ENCODE measurements at regions not wholly inside any gene's neighbourhood (a gene's known extent, or its start where the extent isn't known, plus 50 kb on each side); places are given as distances from the start of the nearest gene placed in this dataset.

GRCh38 chr16:6964679-6965078 is 368.0 kb upstream of the RBFOX1 start (continued):
- TF ChIP-seq POU6F1 (CRISPR knock-in tag; IDR thresholded peaks at IDR 0.05; ENCODE audit: borderline replicate concordance, low read depth) = no peak
- no peak for TF ChIP-seq ARNTL (CRISPR knock-in tag; IDR thresholded peaks at IDR 0.05; ENCODE audit: borderline replicate concordance, low read depth)

- TF ChIP-seq ZFP30 (CRISPR knock-in tag; IDR thresholded peaks at IDR 0.05) = no peak
- TF ChIP-seq ZC3H10 (CRISPR knock-in tag; IDR thresholded peaks at IDR 0.05) = no peak
- no peak for TF ChIP-seq OSR1 (CRISPR knock-in tag; IDR thresholded peaks at IDR 0.05)
- TF ChIP-seq CSDC2 (CRISPR knock-in tag; IDR thresholded peaks at IDR 0.05) = no peak
- TF ChIP-seq PPARA (CRISPR knock-in tag; IDR thresholded peaks at IDR 0.05; ENCODE audit: borderline replicate concordance) = no peak
- no peak for TF ChIP-seq TSHZ2 (CRISPR knock-in tag; IDR thresholded peaks at IDR 0.05)
- no peak for TF ChIP-seq CREB5 (CRISPR knock-in tag; IDR thresholded peaks at IDR 0.05; ENCODE audit: low read depth)
- no peak for TF ChIP-seq GLIS3 (CRISPR knock-in tag; IDR thresholded peaks at IDR 0.05)
- no peak for TF ChIP-seq TOX (CRISPR knock-in tag; IDR thresholded peaks at IDR 0.05; ENCODE audit: borderline replicate concordance)
- no peak for TF ChIP-seq ZNF70 (CRISPR knock-in tag; IDR thresholded peaks at IDR 0.05)
- TF ChIP-seq CSRNP3 (CRISPR knock-in tag; IDR thresholded peaks at IDR 0.05) = no peak
- no peak for TF ChIP-seq ARNTL (CRISPR knock-in tag; IDR thresholded peaks at IDR 0.05; ENCODE audit: borderline replicate concordance, low read depth)
- TF ChIP-seq BACH2 (CRISPR knock-in tag; IDR thresholded peaks at IDR 0.05; ENCODE audit: borderline replicate concordance) = no peak
- no peak for TF ChIP-seq POU6F1 (CRISPR knock-in tag; IDR thresholded peaks at IDR 0.05; ENCODE audit: borderline replicate concordance, low read depth)
- no peak for TF ChIP-seq ESRRG (CRISPR knock-in tag; IDR thresholded peaks at IDR 0.05)
- TF ChIP-seq SNAI2 (CRISPR knock-in tag; IDR thresholded peaks at IDR 0.05) = no peak
- no peak for TF ChIP-seq TCF4 (CRISPR knock-in tag; IDR thresholded peaks at IDR 0.05; ENCODE audit: borderline replicate concordance)
- no peak for TF ChIP-seq ISL1 (CRISPR knock-in tag; IDR thresholded peaks at IDR 0.05)
Observed at GRCh38 chr16:6961704-6962103, 370.9 kb upstream of the RBFOX1 start.

GRCh38 chr16:6958184-6958583 is 374.5 kb upstream of the RBFOX1 start:
- ATAC-seq = no peak
- no peak for TF ChIP-seq CREB5 (CRISPR knock-in tag; IDR thresholded peaks at IDR 0.05; ENCODE audit: low read depth)
- no peak for TF ChIP-seq ZC3H10 (CRISPR knock-in tag; IDR thresholded peaks at IDR 0.05)
- TF ChIP-seq ZNF8 (CRISPR knock-in tag; IDR thresholded peaks at IDR 0.05) = no peak
- TF ChIP-seq ZFP3 (CRISPR knock-in tag; IDR thresholded peaks at IDR 0.05) = no peak
- no peak for TF ChIP-seq SNAI2 (CRISPR knock-in tag; IDR thresholded peaks at IDR 0.05)
- TF ChIP-seq ISL1 (CRISPR knock-in tag; IDR thresholded peaks at IDR 0.05) = no peak
- no peak for TF ChIP-seq CSDC2 (CRISPR knock-in tag; IDR thresholded peaks at IDR 0.05)
- no peak for TF ChIP-seq ZNF70 (CRISPR knock-in tag; IDR thresholded peaks at IDR 0.05)
- no peak for TF ChIP-seq POU6F1 (CRISPR knock-in tag; IDR thresholded peaks at IDR 0.05; ENCODE audit: borderline replicate concordance, low read depth)
- TF ChIP-seq RARB (CRISPR knock-in tag; IDR thresholded peaks at IDR 0.05) = no peak
- TF ChIP-seq TSHZ2 (CRISPR knock-in tag; IDR thresholded peaks at IDR 0.05) = no peak
- no peak for TF ChIP-seq ESRRG (CRISPR knock-in tag; IDR thresholded peaks at IDR 0.05)
- no peak for TF ChIP-seq BACH2 (CRISPR knock-in tag; IDR thresholded peaks at IDR 0.05; ENCODE audit: borderline replicate concordance)

More at GRCh38 chr16:6961704-6962103, 370.9 kb upstream of the RBFOX1 start:
- ATAC-seq = no peak

Data from SK-N-SH treated with all-trans-retinoic acid at 6 μM for 48 hours (cell line).